ENCODE measurements at regions not wholly inside any gene's neighbourhood (a gene's known extent, or its start where the extent isn't known, plus 50 kb on each side); places are given as distances from the start of the nearest gene placed in this dataset.

DNA sequence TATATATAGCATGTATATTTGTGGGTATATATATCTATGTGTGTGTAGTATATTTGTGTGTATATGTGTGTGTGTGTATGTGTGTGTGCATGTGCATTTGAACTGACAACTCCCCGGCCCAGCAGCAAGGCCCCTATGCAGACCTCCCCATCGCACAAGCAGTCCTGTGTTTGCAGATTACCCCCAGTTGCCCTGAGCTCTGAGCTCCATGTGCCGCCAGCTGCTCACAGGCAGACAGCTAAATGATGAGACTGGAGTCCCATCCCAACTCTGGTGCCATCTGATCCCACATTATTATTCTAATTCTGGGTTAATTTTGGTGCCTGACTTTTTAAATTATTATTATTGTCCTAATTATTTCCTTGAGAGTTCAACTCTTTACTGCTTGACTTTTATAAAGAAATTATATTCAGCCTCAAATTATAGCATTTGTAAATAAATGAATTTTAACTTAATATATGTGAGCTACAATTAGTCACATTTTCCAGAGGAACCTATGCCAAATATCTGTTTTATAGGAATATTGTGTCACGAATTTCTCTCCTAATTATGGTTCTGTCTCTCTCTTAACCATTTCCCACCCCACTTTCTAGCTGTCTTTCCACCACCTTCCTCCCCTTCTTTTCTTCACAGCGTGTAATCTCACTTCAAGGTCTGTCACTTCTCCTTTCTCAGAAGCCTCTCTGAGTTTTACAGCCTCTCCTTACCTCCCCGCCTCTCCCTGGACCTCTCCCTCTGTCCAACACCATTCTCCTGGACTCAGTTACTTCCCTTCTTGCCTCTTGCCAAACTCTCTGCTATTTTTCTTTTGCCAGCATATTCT, 90.6 kb upstream of the SYNDIG1 start:
- Histone ChIP-seq H3K9me3 (ENCODE audit: control insufficient read depth in 2 of 2, low read length in 2 of 2) (no peaks in the 10 kb centered on the region), H3K9ac (ENCODE audit: low read length in 2 of 2) (no peak overlapping the region), H3K27me3 (ENCODE audit: control insufficient read depth in 1 of 2, insufficient read depth in 2 of 2, low read length in 2 of 2) (no peaks in the 10 kb centered on the region), H3K36me3 (ENCODE audit: control insufficient read depth in 2 of 2, insufficient read depth in 2 of 2, low read length in 2 of 2) (no peaks in the 10 kb centered on the region), H3K4me3 (ENCODE audit: low read length in 2 of 2) (no peak overlapping the region), H3K4me1 (ENCODE audit: control insufficient read depth, insufficient read depth, low read length) (peaks cover 25% of the 10 kb centered on the region), H3K27ac (ENCODE audit: low read length) (no peak overlapping the region)

GRCh38 chr20:24376311-24377099, 92.9 kb upstream of the SYNDIG1 start:
- H3K36me3 ChIP-seq (ENCODE audit: control insufficient read depth in 2 of 2, insufficient read depth in 2 of 2, low read length in 2 of 2), result no peaks in the 10 kb centered on the region
- peaks cover 15% of the 10 kb centered on the region for H3K4me1 ChIP-seq (ENCODE audit: control insufficient read depth, insufficient read depth, low read length)
- H3K9ac ChIP-seq (ENCODE audit: low read length in 2 of 2), result no peak overlapping the region
- no peak overlapping the region for H3K4me3 ChIP-seq (ENCODE audit: low read length in 2 of 2)
- no peak overlapping the region for H3K27ac ChIP-seq (ENCODE audit: low read length)
- H3K9me3 ChIP-seq (ENCODE audit: control insufficient read depth in 2 of 2, low read length in 2 of 2), result no peaks in the 10 kb centered on the region
- H3K27me3 ChIP-seq (ENCODE audit: control insufficient read depth in 1 of 2, insufficient read depth in 2 of 2, low read length in 2 of 2), result no peaks in the 10 kb centered on the region

GRCh38 chr20:24373372-24373771, 96.1 kb upstream of the SYNDIG1 start:
- Histone ChIP-seq H3K4me1 (ENCODE audit: control insufficient read depth, insufficient read depth, low read length) (peaks cover 5% of the 10 kb centered on the region), H3K36me3 (ENCODE audit: control insufficient read depth in 2 of 2, insufficient read depth in 2 of 2, low read length in 2 of 2) (no peaks in the 10 kb centered on the region), H3K4me3 (ENCODE audit: low read length in 2 of 2) (no peak overlapping the region), H3K27me3 (ENCODE audit: control insufficient read depth in 1 of 2, insufficient read depth in 2 of 2, low read length in 2 of 2) (no peaks in the 10 kb centered on the region), H3K9me3 (ENCODE audit: control insufficient read depth in 2 of 2, low read length in 2 of 2) (no peaks in the 10 kb centered on the region), H3K9ac (ENCODE audit: low read length in 2 of 2) (no peak overlapping the region), H3K27ac (ENCODE audit: low read length) (no peak overlapping the region)

- Histone ChIP-seq H3K36me3 (ENCODE audit: control insufficient read depth in 2 of 2, insufficient read depth in 2 of 2, low read length in 2 of 2) (no peaks in the 10 kb centered on the region), H3K4me1 (ENCODE audit: control insufficient read depth, insufficient read depth, low read length) (no peaks in the 10 kb centered on the region), H3K9me3 (ENCODE audit: control insufficient read depth in 2 of 2, low read length in 2 of 2) (no peaks in the 10 kb centered on the region), H3K4me3 (ENCODE audit: low read length in 2 of 2) (no peak overlapping the region), H3K27me3 (ENCODE audit: control insufficient read depth in 1 of 2, insufficient read depth in 2 of 2, low read length in 2 of 2) (no peaks in the 10 kb centered on the region), H3K9ac (ENCODE audit: low read length in 2 of 2) (no peak overlapping the region), H3K27ac (ENCODE audit: low read length) (no peak overlapping the region)
Observed at GRCh38 chr20:24370911-24371695, 98.3 kb upstream of the SYNDIG1 start.

DNA sequence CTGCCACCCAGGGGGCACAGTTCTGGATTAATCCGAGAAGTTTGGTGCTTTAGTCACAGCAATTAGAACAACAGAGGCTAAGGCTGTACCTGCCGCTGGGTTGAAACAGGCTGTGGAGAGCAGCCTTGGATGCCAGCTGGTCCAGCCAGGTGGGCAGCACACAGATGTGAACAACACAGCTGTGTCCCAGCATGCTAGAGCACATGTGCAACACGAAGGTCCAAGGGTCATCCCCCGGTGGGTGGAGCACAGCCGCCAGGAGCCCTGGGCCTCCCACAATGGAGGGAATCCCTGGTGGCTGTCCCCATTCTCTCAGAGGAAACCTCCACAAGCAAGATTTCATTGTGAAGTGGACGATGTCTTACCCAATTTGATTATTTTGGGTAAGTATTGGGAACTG, 99.2 kb upstream of the SYNDIG1 start:
- no peaks in the 10 kb centered on the region for H3K36me3 ChIP-seq (ENCODE audit: control insufficient read depth in 2 of 2, insufficient read depth in 2 of 2, low read length in 2 of 2)
- no peaks in the 10 kb centered on the region for H3K9me3 ChIP-seq (ENCODE audit: control insufficient read depth in 2 of 2, low read length in 2 of 2)
- no peak overlapping the region for H3K27ac ChIP-seq (ENCODE audit: low read length)
- no peak overlapping the region for H3K9ac ChIP-seq (ENCODE audit: low read length in 2 of 2)
- no peaks in the 10 kb centered on the region for H3K27me3 ChIP-seq (ENCODE audit: control insufficient read depth in 1 of 2, insufficient read depth in 2 of 2, low read length in 2 of 2)
- no peaks in the 10 kb centered on the region for H3K4me1 ChIP-seq (ENCODE audit: control insufficient read depth, insufficient read depth, low read length)
- no peak overlapping the region for H3K4me3 ChIP-seq (ENCODE audit: low read length in 2 of 2)

- Histone ChIP-seq H3K27ac (ENCODE audit: low read length) (no peak overlapping the region), H3K27me3 (ENCODE audit: control insufficient read depth in 1 of 2, insufficient read depth in 2 of 2, low read length in 2 of 2) (no peaks in the 10 kb centered on the region), H3K4me3 (ENCODE audit: low read length in 2 of 2) (no peak overlapping the region), H3K4me1 (ENCODE audit: control insufficient read depth, insufficient read depth, low read length) (no peaks in the 10 kb centered on the region), H3K36me3 (ENCODE audit: control insufficient read depth in 2 of 2, insufficient read depth in 2 of 2, low read length in 2 of 2) (no peaks in the 10 kb centered on the region), H3K9ac (ENCODE audit: low read length in 2 of 2) (no peak overlapping the region), H3K9me3 (ENCODE audit: control insufficient read depth in 2 of 2, low read length in 2 of 2) (no peaks in the 10 kb centered on the region)
Observed at GRCh38 chr20:24368253-24368652, 101.2 kb upstream of the SYNDIG1 start.

GRCh38 chr20:24366336-24367004, 103.0 kb upstream of the SYNDIG1 start:
- Histone ChIP-seq H3K4me1 (ENCODE audit: control insufficient read depth, insufficient read depth, low read length) (no peaks in the 10 kb centered on the region), H3K9ac (ENCODE audit: low read length in 2 of 2) (no peak overlapping the region), H3K27me3 (ENCODE audit: control insufficient read depth in 1 of 2, insufficient read depth in 2 of 2, low read length in 2 of 2) (no peaks in the 10 kb centered on the region), H3K4me3 (ENCODE audit: low read length in 2 of 2) (no peak overlapping the region), H3K27ac (ENCODE audit: low read length) (no peak overlapping the region), H3K9me3 (ENCODE audit: control insufficient read depth in 2 of 2, low read length in 2 of 2) (peaks cover 2 to 15% of the 10 kb centered on the region in 2 donors), H3K36me3 (ENCODE audit: control insufficient read depth in 2 of 2, insufficient read depth in 2 of 2, low read length in 2 of 2) (no peaks in the 10 kb centered on the region)

- no peak overlapping the region for H3K9ac ChIP-seq (ENCODE audit: low read length in 2 of 2)
- no peak overlapping the region for H3K27ac ChIP-seq (ENCODE audit: low read length)
- no peaks in the 10 kb centered on the region for H3K27me3 ChIP-seq (ENCODE audit: control insufficient read depth in 1 of 2, insufficient read depth in 2 of 2, low read length in 2 of 2)
- no peak overlapping the region for H3K4me3 ChIP-seq (ENCODE audit: low read length in 2 of 2)
- no peaks in the 10 kb centered on the region for H3K4me1 ChIP-seq (ENCODE audit: control insufficient read depth, insufficient read depth, low read length)
- peaks cover 2 to 17% of the 10 kb centered on the region in 2 donors for H3K9me3 ChIP-seq (ENCODE audit: control insufficient read depth in 2 of 2, low read length in 2 of 2)
- H3K36me3 ChIP-seq (ENCODE audit: control insufficient read depth in 2 of 2, insufficient read depth in 2 of 2, low read length in 2 of 2), result no peaks in the 10 kb centered on the region
Observed at GRCh38 chr20:24365670-24366069, 103.8 kb upstream of the SYNDIG1 start.

DNA sequence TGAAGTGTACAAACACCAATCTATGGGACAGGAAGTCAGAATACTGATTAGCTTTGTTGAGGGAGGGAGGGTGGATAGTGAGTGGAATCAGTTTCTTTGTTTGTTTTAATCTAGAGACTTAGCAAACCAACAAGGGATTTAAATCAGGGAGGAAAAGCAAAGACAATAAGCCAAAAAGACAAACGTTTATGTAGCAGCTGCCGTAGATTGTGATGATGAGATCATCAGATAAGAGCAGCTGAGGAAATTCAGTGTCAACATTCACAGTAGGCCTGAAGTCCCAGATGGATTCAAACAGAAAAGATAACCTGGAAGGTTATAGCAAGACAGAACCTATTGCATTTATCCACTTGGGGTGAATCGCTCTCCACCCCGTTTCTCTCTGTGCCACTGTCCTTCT, 104.9 kb upstream of the SYNDIG1 start:
- no peak overlapping the region for H3K9ac ChIP-seq (ENCODE audit: low read length in 2 of 2)
- H3K27ac ChIP-seq (ENCODE audit: low read length), result no peak overlapping the region
- no peak overlapping the region for H3K4me3 ChIP-seq (ENCODE audit: low read length in 2 of 2)
- H3K27me3 ChIP-seq (ENCODE audit: control insufficient read depth in 1 of 2, insufficient read depth in 2 of 2, low read length in 2 of 2), result no peaks in the 10 kb centered on the region
- H3K9me3 ChIP-seq (ENCODE audit: control insufficient read depth in 2 of 2, low read length in 2 of 2), result peaks cover 2 to 17% of the 10 kb centered on the region in 2 donors
- no peaks in the 10 kb centered on the region for H3K4me1 ChIP-seq (ENCODE audit: control insufficient read depth, insufficient read depth, low read length)
- H3K36me3 ChIP-seq (ENCODE audit: control insufficient read depth in 2 of 2, insufficient read depth in 2 of 2, low read length in 2 of 2), result no peaks in the 10 kb centered on the region

GRCh38 chr20:24363031-24363430, 106.4 kb upstream of the SYNDIG1 start:
- Histone ChIP-seq H3K27me3 (ENCODE audit: control insufficient read depth in 1 of 2, insufficient read depth in 2 of 2, low read length in 2 of 2) (no peaks in the 10 kb centered on the region), H3K36me3 (ENCODE audit: control insufficient read depth in 2 of 2, insufficient read depth in 2 of 2, low read length in 2 of 2) (no peaks in the 10 kb centered on the region), H3K9ac (ENCODE audit: low read length in 2 of 2) (no peak overlapping the region), H3K4me3 (ENCODE audit: low read length in 2 of 2) (no peak overlapping the region), H3K9me3 (ENCODE audit: control insufficient read depth in 2 of 2, low read length in 2 of 2) (peaks cover 2 to 17% of the 10 kb centered on the region in 2 donors), H3K4me1 (ENCODE audit: control insufficient read depth, insufficient read depth, low read length) (no peaks in the 10 kb centered on the region), H3K27ac (ENCODE audit: low read length) (no peak overlapping the region)
